Fibroblast of mammary gland (primary cell): ENCODE measurements at regions not wholly inside any gene's neighbourhood (a gene's known extent, or its start where the extent isn't known, plus 50 kb on each side); places are given as distances from the start of the nearest gene placed in this dataset.

Source experiments
- DNase-seq: peaks from one replicate; pipeline ENCODE4 v3.0.0-alpha.2; 2010; ENCODE audit warnings: low read depth
- H3K4me3 ChIP-seq: 2 replicates; pipeline ENCODE4 v1.5.1; 2011; ENCODE audit warnings: low read depth, mild to moderate bottlenecking, low read length, moderate library complexity; ENCODE audit not compliant: control insufficient read depth
- TF ChIP-seq, protein P1 (sequence below): conservative IDR thresholded peaks from 2 replicates; pipeline ENCODE4 v1.5.1; 2011; ENCODE audit warnings: low read depth, low read length, inconsistent platforms; ENCODE audit not compliant: control insufficient read depth, insufficient read depth

GRCh38 chr3:80094589-80094988 is 326.8 kb upstream of the ROBO1 start:
- TF ChIP-seq, protein P1, sequence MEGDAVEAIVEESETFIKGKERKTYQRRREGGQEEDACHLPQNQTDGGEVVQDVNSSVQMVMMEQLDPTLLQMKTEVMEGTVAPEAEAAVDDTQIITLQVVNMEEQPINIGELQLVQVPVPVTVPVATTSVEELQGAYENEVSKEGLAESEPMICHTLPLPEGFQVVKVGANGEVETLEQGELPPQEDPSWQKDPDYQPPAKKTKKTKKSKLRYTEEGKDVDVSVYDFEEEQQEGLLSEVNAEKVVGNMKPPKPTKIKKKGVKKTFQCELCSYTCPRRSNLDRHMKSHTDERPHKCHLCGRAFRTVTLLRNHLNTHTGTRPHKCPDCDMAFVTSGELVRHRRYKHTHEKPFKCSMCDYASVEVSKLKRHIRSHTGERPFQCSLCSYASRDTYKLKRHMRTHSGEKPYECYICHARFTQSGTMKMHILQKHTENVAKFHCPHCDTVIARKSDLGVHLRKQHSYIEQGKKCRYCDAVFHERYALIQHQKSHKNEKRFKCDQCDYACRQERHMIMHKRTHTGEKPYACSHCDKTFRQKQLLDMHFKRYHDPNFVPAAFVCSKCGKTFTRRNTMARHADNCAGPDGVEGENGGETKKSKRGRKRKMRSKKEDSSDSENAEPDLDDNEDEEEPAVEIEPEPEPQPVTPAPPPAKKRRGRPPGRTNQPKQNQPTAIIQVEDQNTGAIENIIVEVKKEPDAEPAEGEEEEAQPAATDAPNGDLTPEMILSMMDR = no peak
- no peak overlapping the region for H3K4me3 ChIP-seq
- DNase-seq = no peak

DNA sequence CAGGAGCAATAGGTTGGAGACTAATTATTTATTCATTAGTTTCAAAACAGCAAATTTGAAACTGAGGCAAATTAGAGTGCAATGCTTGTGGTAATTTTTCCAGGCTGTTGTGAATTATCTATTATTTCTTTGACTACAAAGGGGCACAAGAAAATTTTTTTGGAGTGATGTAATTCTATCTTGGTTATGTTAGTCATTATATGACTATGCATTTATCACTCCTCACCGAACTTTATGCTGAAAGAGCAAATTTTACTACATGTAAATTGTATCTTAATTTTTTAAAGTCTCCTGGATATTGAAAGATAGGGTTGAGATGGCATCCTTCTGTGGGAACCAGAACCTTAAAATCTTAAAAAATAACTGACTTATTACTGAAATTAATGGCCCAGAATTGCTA is 320.0 kb upstream of the ROBO1 start:
- TF ChIP-seq, protein P1 = no peak
- H3K4me3 ChIP-seq = no peak overlapping the region
- peak; percentile 14 for DNase-seq

DNA sequence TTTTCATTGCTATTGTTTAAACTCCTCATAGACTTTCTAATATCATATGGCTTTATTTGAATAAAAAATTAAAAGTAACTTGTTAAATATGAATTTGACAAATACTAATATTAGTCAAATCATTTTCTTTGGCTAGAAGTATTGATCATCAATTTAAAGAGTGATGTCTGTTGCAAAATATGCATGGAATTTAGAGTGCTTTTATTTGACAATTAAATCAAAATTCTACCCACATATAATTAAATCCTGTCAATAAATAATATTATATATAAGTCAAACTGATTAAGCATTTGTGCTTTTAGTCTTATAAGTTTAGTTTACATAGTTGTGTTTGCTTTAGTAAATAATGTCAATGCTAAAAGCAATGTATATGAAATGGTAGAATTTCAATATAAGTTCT is 318.6 kb upstream of the ROBO1 start:
- no peak overlapping the region for H3K4me3 ChIP-seq
- TF ChIP-seq, protein P1 = no peak
- no peak for DNase-seq

GRCh38 chr3:80079886-80080285 is 312.1 kb upstream of the ROBO1 start:
- TF ChIP-seq, protein P1 = no peak
- DNase-seq = no peak
- no peak overlapping the region for H3K4me3 ChIP-seq

DNA sequence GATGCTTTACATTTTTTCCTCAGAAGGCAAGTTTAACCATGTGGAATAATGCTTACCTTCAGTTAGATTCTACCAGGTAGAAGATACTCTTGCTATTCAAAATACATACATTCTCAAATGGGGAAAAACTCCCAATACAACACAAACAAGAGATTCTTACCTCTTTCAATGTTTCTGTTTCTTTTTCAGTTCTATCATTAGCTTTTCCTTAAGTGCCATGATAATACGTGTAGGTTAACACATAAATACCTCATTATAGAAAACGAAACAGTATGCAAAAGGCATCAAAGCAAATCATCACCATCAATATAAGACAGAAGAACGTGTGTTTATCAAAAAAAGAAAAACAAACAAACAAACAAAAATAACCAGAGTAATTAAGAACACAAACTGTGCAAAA is 300.7 kb upstream of the ROBO1 start:
- DNase-seq = no peak
- no peak overlapping the region for H3K4me3 ChIP-seq
- TF ChIP-seq, protein P1 = no peak

GRCh38 chr3:80063535-80063934 is 295.7 kb upstream of the ROBO1 start:
- H3K4me3 ChIP-seq = no peak overlapping the region
- TF ChIP-seq, protein P1 = no peak
- DNase-seq = no peak

DNA sequence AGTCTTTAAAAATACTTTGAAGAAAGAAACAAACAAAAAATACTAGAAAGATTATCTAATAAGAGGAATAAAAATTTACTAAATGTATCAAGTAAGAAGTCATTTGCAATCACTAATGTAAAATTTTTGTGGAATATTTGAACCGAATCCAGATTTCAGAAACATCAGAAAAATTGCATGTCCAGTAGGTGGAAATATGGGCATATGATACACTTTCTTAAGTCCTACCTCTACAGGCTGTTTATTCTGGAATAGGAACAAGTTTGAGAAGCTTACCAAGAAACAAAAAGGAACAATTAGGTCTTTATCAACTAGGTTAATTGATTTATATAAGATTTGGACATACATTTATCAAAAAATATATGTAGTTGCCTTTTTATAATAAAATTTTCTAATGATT is 292.9 kb upstream of the ROBO1 start:
- DNase-seq = peak; percentile 3
- TF ChIP-seq, protein P1 = no peak
- no peak overlapping the region for H3K4me3 ChIP-seq
